AG04450 (cell line): ENCODE measurements at regions not wholly inside any gene's neighbourhood (a gene's known extent, or its start where the extent isn't known, plus 50 kb on each side); places are given as distances from the start of the nearest gene placed in this dataset.

Experiments
- CTCF ChIA-PET: fragments of 300-600, 350-600 bp; formaldehyde crosslinking; extraction: SDS; loops from one replicate; lab custom pipeline; 2022; ENCODE audit warnings: antibody characterized with exemption, inconsistent platforms; lab: Charles Lee
- POLR2A ChIA-PET: fragments of 350-600 bp; formaldehyde crosslinking; extraction: SDS; loops from one replicate; lab custom pipeline; 2021; ENCODE audit warnings: antibody characterized with exemption, inconsistent platforms; lab: Yijun Ruan, JAX
- DNase-seq: peaks from one replicate; pipeline ENCODE4 v3.0.0-alpha.2; 2011; ENCODE audit warnings: low read depth, low spot score
- H3K27ac ChIP-seq: one replicate; pipeline ENCODE4 v1.5.1; 2012; ENCODE audit warnings: low read depth, low read length, control low read depth
- H3K27me3 ChIP-seq: one replicate; pipeline ENCODE4 v1.6.0; 2012; ENCODE audit warnings: low read length; ENCODE audit not compliant: control insufficient read depth, insufficient read depth
- H3K4me3 ChIP-seq: 2 replicates; pipeline ENCODE4 v1.5.1; 2011; ENCODE audit warnings: mild to moderate bottlenecking, low read depth, low read length, control low read depth
- H3K9me3 ChIP-seq: 2 replicates; pipeline ENCODE4 v1.5.1; 2012; ENCODE audit warnings: low read length; ENCODE audit not compliant: control insufficient read depth, insufficient read depth
- CTCF ChIP-seq: IDR thresholded peaks from 2 replicates; pipeline ENCODE4 v1.5.1; 2011; ENCODE audit warnings: low read depth, low read length, control low read depth, inconsistent platforms

DNA sequence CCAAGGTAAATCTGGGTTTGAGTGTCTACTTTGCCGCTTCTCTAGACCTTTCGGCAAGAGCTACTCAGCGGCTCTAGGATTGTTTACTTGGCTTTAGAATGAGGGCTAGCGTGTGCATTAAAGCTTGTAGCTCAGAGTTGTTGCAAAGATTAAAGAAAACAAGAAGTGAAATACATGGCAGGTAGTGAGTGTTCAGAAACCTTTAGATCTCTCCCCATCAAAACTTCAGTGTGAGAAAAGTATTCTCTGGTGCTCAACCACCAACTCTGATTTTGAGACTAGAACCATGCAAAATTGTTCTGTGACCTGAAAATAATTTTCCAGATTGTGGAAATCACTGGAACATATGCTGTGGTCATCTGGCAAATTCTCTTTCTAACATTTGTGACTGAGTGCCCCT lies 512.0 kb downstream of the CMPK2 start:
- CTCF ChIA-PET, result interaction anchor here (0.6 to 4.2 kb wide), 9 partner anchors 11 to 424 kb away, joined by 3 to 55 read pairs (median 4); no protein-coding TSS in a partner anchor
- Histone ChIP-seq H3K4me3 (no peak overlapping the region), H3K27me3 (no peaks in the 10 kb centered on the region), H3K9me3 (no peaks in the 10 kb centered on the region; the same call in 1 of the 2 replicates), H3K27ac (no peak overlapping the region)
- no peak for TF ChIP-seq CTCF
- POLR2A ChIA-PET, result no interaction called here
- DNase-seq, result no peak

- Histone ChIP-seq H3K9me3 (no peaks in the 10 kb centered on the region; the same call in 1 of the 2 replicates), H3K27ac (no peak overlapping the region), H3K27me3 (no peaks in the 10 kb centered on the region), H3K4me3 (no peak overlapping the region)
- POLR2A ChIA-PET, result no interaction called here
- no peak for DNase-seq
- CTCF ChIA-PET, result interaction anchor here (4.2 kb wide), 1 partner anchor 420 kb away, joined by 55 read pairs; no protein-coding TSS in a partner anchor
- no peak for TF ChIP-seq CTCF
These were observed 511.2 kb downstream of the CMPK2 start for GRCh38 chr2:6354546-6354945.

- POLR2A ChIA-PET, result no interaction called here
- H3K9me3 ChIP-seq, result no peaks in the 10 kb centered on the region; the same call in 1 of the 2 replicates
- DNase-seq, result no peak
- CTCF ChIA-PET, result interaction anchor here (4.2 kb wide), 1 partner anchor 418 kb away, joined by 55 read pairs; no protein-coding TSS in a partner anchor
- no peak overlapping the region for H3K4me3 ChIP-seq
- no peak overlapping the region for H3K27ac ChIP-seq
- H3K27me3 ChIP-seq, result no peaks in the 10 kb centered on the region
- no peak for TF ChIP-seq CTCF
These were observed 509.6 kb downstream of the CMPK2 start for GRCh38 chr2:6355886-6356761.

DNA sequence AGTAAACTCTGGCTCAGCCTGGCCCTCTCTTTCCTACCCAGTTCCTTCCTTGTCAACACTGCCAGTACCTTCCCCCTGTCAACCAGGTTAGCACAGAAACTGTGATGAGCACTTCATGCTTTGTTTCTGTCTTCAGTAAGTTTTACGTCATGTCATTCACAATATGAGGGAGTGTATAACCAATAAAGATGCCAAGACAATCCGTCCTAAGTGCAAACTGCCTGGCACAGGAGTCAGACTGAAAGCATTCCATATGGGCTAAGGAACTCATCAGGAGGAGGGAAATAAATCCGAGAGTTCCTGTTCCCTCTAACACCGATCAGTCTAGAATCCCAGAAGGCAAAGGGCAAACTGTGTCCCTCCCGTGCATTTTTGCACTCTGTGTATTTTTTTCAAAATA lies 507.2 kb downstream of the CMPK2 start:
- CTCF ChIA-PET, result interaction anchor here (1.0 kb wide), 1 partner anchor 414 kb away, joined by 3 read pairs; no protein-coding TSS in a partner anchor
- Histone ChIP-seq H3K27me3 (no peaks in the 10 kb centered on the region), H3K9me3 (no peaks in the 10 kb centered on the region; the same call in 1 of the 2 replicates), H3K27ac (no peak overlapping the region), H3K4me3 (no peak overlapping the region)
- no peak for TF ChIP-seq CTCF
- POLR2A ChIA-PET, result no interaction called here
- no peak for DNase-seq

GRCh38 chr2:6358985-6359384 lies 506.7 kb downstream of the CMPK2 start:
- Histone ChIP-seq H3K27ac (no peak overlapping the region), H3K27me3 (no peaks in the 10 kb centered on the region), H3K9me3 (no peaks in the 10 kb centered on the region; the same call in 1 of the 2 replicates), H3K4me3 (no peak overlapping the region)
- ChIA-PET CTCF (no interaction called here), POLR2A (no interaction called here)
- no peak for DNase-seq
- no peak for TF ChIP-seq CTCF
